Mucosa of rectum (tissue), 2 donors: ENCODE measurements at regions not wholly inside any gene's neighbourhood (a gene's known extent, or its start where the extent isn't known, plus 50 kb on each side); places are given as distances from the start of the nearest gene placed in this dataset.

Experiments used
- H3K27ac ChIP-seq, 2 donors: one replicate each; pipeline ENCODE4 v1.7.0; 2013; ENCODE audit warnings: inconsistent platforms in 2 of 2, low read depth in 2 of 2, low read length in 2 of 2
- H3K27me3 ChIP-seq, 2 donors: one replicate each; pipeline ENCODE4 v1.7.0; 2013; ENCODE audit warnings: low read length in 2 of 2; ENCODE audit not compliant: control insufficient read depth in 2 of 2, insufficient read depth in 2 of 2
- H3K36me3 ChIP-seq, 2 donors: one replicate each; pipeline ENCODE4 v1.7.0; 2013; ENCODE audit warnings: low read length in 2 of 2; ENCODE audit not compliant: control insufficient read depth in 2 of 2, insufficient read depth in 2 of 2
- H3K4me1 ChIP-seq, 2 donors: one replicate each; pipeline ENCODE4 v1.7.0; 2013; ENCODE audit warnings: low read length in 2 of 2, mild to moderate bottlenecking in 1 of 2; ENCODE audit not compliant: control insufficient read depth in 2 of 2, insufficient read depth in 2 of 2
- H3K4me3 ChIP-seq, 2 donors: one replicate each; pipeline ENCODE4 v1.7.0; 2013; ENCODE audit warnings: low read length in 2 of 2
- H3K9ac ChIP-seq, 2 donors: one replicate each; pipeline ENCODE4 v1.7.0; 2013; ENCODE audit warnings: low read length in 2 of 2, low read depth in 1 of 2, mild to moderate bottlenecking in 1 of 2
- H3K9me3 ChIP-seq, 2 donors: one replicate each; pipeline ENCODE4 v1.7.0; 2013; ENCODE audit warnings: low read length in 2 of 2; ENCODE audit not compliant: control insufficient read depth in 2 of 2
- donor health status: healthy.
- donor health status: Normal muscosa, but diverticular disease.

DNA sequence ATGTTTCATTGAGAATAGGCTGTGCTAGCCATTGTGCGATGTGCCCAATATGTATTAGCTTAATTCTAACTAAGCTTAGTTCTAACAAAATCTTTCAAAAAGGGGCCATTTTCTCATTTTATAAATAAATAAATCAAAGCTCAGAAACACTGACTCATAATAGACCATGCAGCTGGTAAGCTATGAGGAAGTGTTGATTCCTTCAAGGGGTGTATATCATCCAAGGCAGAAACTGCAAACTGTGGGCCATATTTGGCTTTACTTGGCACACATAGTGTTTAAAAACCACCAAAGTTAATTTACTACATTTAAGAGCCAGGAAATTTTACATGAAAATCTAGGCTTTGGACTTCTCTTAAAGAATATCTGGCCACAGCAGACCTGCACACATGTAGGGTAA is 136.5 kb downstream of the ZNF621 start:
- Histone ChIP-seq H3K9ac (no peak overlapping the region), H3K27me3 (no peaks in the 10 kb centered on the region), H3K4me3 (no peak overlapping the region), H3K36me3 (no peaks in the 10 kb centered on the region), H3K27ac (no peak overlapping the region), H3K9me3 (no peaks in the 10 kb centered on the region), H3K4me1 (no peaks in the 10 kb centered on the region)

DNA sequence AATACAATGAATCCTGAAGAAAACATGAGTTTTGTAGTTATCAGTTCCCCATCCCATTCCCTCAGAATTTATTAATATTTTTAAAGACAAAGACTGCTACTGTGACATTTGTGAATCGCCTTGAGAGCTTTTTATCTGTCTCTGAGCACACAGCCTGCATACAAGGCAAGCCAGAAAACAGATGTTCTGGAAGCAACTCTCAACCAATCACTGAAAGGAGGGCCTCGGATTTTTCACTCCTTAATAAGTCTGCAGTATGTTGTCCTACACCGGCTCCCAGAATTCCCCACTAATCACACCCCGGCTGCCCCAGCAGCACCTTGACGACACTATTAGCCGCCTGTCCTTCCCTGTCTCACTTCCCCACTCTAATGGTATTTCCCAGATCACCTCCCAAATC is 138.5 kb downstream of the ZNF621 start:
- no peak overlapping the region for H3K4me3 ChIP-seq
- no peaks in the 10 kb centered on the region for H3K9me3 ChIP-seq
- H3K36me3 ChIP-seq: no peaks in the 10 kb centered on the region
- H3K9ac ChIP-seq: no peak overlapping the region
- no peak overlapping the region for H3K27ac ChIP-seq
- no peaks in the 10 kb centered on the region for H3K27me3 ChIP-seq
- no peaks in the 10 kb centered on the region for H3K4me1 ChIP-seq

DNA sequence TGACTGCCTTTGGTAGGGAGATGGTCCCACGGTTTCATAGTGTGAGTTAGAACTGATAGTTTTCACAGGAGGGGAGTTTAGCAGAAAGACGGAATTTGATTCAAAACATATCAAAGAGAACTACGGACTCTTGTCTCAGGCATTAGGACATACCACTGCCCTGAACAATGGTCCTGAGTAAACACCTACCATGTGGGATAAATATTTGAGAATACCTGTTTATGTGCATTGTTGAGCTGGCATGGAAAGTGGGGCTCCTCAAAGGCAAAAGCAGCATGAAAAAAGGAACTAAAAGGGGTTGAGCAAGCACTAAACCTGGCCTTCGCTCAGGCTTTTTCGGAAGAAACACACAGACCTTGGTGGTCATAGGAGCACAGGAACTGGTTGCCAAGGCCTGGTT is 144.4 kb downstream of the ZNF621 start:
- H3K36me3 ChIP-seq: no peaks in the 10 kb centered on the region

DNA sequence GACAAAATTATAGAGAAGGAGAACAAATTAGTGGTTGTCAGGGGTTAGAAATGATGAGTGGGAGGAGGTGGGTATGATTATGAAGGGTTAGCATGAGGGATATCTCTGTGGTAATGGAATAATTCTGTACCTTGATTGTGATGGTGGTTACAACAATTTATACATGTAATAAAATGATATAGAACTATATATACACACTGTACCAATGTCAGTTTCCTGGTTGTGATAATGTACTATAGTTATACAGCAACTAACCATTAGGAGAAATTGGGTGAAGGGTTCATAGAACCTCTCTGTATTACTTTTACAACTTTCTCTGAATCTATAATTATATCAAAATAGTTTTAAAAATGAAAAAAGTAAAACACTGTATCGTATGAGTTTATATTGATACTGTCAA is 148.1 kb downstream of the ZNF621 start:
- Histone ChIP-seq H3K27me3 (no peaks in the 10 kb centered on the region), H3K36me3 (no peaks in the 10 kb centered on the region), H3K4me3 (no peak overlapping the region), H3K27ac (no peak overlapping the region), H3K9ac (no peak overlapping the region), H3K9me3 (no peaks in the 10 kb centered on the region), H3K4me1 (peaks cover 0 to 3% of the 10 kb centered on the region in 2 donors)

More for the DNA sequence above, 144.4 kb downstream of the ZNF621 start:
- Histone ChIP-seq H3K27ac (no peak overlapping the region), H3K27me3 (no peaks in the 10 kb centered on the region), H3K9ac (no peak overlapping the region), H3K4me3 (no peak overlapping the region), H3K9me3 (no peaks in the 10 kb centered on the region), H3K4me1 (peaks cover 0 to 3% of the 10 kb centered on the region in 2 donors)

DNA sequence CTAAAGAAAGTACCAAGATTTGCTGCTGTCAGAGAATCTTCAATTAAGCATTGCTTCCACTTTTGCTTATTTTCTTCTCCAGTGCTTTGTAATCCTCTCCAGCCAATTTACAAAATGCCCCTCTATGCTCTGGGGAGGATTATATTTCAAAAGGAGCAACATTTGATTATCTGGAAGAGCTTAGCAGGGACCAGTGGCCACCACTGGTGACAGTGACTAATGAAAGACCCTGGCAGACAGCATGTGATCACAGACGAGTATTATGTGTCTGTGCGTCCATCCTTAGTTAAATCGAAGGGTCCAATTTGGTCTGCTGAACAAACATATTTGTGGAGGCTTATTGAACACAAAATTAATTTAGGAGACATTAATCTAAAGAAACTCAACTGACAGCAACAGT is 152.6 kb downstream of the ZNF621 start:
- H3K36me3 ChIP-seq: no peaks in the 10 kb centered on the region
- H3K9ac ChIP-seq: no peak overlapping the region
- peaks cover 0 to 1% of the 10 kb centered on the region in 2 donors for H3K4me1 ChIP-seq
- no peaks in the 10 kb centered on the region for H3K9me3 ChIP-seq
- no peak overlapping the region for H3K27ac ChIP-seq
- H3K4me3 ChIP-seq: no peak overlapping the region
- H3K27me3 ChIP-seq: no peaks in the 10 kb centered on the region

DNA sequence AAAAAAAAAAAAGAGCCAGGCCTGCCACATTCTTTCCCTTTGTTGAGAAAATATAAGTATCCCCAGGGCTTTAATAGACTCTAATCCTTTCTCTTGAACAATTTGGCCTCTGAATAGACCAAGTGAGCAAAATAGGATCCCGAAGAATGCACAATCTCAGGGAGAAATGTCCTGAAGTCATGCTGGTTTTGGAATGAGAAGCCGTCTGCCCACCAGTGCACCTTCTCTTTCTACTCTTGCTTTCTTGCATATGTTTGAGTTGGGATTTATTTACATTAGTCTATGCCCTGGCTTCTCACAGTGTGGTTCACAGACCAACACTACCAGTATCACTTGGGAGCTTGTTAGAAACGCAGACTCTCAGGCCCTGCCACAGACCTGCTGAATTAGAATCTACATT is 153.0 kb downstream of the ZNF621 start:
- no peaks in the 10 kb centered on the region for H3K4me1 ChIP-seq
- H3K36me3 ChIP-seq: no peaks in the 10 kb centered on the region
- H3K4me3 ChIP-seq: no peak overlapping the region
- H3K27ac ChIP-seq: no peak overlapping the region
- no peaks in the 10 kb centered on the region for H3K27me3 ChIP-seq
- H3K9me3 ChIP-seq: no peaks in the 10 kb centered on the region
- no peak overlapping the region for H3K9ac ChIP-seq

DNA sequence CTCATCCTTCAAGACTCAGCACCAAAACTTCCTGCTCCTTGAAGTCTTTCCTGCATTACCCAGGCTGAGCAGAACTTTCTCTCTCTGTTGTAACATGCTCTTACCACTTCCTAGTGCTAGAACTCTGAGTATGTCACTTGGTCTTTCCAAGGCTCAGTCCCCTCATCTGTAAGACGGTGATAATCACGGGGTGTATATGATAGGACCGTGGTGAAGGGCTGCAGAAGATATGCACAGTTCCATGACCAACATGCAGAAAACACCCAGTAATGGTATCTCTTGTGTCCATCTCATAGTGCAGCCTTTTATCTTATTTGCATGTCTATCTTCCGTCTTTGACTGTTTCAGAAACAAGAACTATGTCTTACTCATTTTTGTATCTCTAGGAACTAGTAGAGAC is 154.5 kb downstream of the ZNF621 start:
- H3K9me3 ChIP-seq: no peaks in the 10 kb centered on the region

DNA sequence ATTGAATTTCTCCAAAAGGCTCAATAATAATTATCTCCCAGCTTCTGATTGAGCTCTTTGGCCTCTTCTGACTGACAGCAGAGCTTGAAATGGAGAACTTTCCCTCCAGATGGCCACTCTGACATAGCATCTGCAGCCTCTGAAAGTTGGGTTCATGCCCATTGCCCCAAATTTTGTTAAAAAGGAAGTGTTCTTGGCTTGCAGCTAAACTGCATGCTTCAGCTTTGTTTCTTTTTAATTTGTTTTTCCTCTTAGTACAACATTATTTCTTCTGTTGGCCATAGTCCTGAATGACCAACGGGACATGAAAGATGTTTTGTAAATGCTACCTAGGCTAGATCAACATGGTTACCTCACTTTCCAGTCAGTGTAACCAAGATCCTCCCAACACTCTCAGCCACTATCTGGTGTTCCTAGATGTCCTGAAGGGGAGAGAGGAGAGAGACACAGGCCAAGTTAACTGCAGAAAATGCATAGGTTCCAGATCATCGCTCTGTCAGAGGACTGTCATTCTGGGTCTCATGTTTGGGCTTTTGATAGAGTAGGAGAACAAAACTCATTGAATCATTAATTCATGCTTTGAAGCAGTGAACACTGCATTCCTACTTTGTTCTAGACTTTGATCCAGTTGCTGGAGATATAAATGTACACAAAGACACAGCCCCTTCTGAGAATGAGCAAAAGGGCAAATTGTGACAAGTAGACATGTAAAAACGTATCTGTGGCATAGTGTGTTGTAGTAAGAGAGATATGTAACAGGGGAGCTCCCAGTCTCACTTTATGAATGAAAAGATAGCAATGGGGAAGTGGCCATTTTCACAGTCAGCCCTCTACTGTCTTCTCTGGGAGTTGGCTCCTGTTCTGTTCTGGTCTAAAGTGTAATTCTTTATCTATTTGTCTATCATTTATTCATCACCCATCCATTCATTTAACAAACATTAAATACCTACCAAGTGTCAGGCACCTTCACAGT is 156.2 kb downstream of the ZNF621 start:
- Histone ChIP-seq H3K36me3 (no peaks in the 10 kb centered on the region), H3K27me3 (no peaks in the 10 kb centered on the region), H3K4me1 (no peaks in the 10 kb centered on the region), H3K4me3 (no peak overlapping the region), H3K9ac (no peak overlapping the region), H3K27ac (no peak overlapping the region), H3K9me3 (no peaks in the 10 kb centered on the region)

More for the DNA sequence above, 154.5 kb downstream of the ZNF621 start:
- H3K4me3 ChIP-seq: no peak overlapping the region
- no peak overlapping the region for H3K9ac ChIP-seq
- H3K27ac ChIP-seq: no peak overlapping the region
- H3K36me3 ChIP-seq: no peaks in the 10 kb centered on the region
- H3K27me3 ChIP-seq: no peaks in the 10 kb centered on the region
- no peaks in the 10 kb centered on the region for H3K4me1 ChIP-seq

DNA sequence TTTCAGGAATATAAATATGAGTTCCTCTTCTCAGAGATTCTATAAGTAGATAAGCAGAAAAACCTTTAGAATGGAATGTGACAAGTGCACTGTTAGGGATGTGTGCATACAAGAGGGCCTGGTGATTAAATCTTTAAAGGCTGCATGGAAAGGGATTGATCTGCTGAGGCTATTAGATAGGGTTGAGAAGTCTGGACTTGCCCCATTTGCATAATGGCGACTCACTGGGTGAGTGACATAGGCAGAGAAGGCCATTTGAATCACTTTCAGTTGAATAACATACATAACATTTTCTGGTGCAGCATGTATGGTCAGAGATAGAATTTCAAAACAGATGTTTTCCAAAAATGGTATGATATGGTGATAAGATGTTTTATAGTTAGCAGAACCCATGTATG is 156.9 kb downstream of the ZNF621 start:
- Histone ChIP-seq H3K4me1 (no peaks in the 10 kb centered on the region), H3K9ac (no peak overlapping the region), H3K27ac (no peak overlapping the region), H3K4me3 (no peak overlapping the region), H3K27me3 (no peaks in the 10 kb centered on the region), H3K36me3 (no peaks in the 10 kb centered on the region), H3K9me3 (no peaks in the 10 kb centered on the region)

DNA sequence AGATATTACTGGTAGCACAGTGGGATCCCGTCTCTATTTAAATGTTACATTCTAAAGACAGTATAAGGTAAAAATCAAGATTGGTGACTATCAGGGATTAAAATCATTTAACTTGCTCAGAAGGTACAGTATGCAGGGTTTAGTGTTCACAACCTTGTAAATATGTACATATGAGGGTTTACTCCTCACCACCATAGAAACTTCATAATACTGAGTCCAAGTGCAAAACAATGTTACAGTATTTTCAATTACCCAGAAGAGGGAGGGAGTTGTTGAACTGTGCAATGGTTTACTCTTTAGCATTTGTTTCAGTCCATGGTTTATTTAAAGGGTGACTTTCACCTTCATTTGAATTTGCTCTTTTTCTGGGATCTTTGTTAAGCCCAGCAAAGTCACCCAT is 165.1 kb downstream of the ZNF621 start:
- no peak overlapping the region for H3K27ac ChIP-seq

More for the DNA sequence above, 165.1 kb downstream of the ZNF621 start:
- Histone ChIP-seq H3K9me3 (no peaks in the 10 kb centered on the region), H3K36me3 (no peaks in the 10 kb centered on the region), H3K9ac (no peak overlapping the region), H3K4me3 (no peak overlapping the region), H3K27me3 (no peaks in the 10 kb centered on the region), H3K4me1 (peaks cover 11 to 12% of the 10 kb centered on the region in 2 donors)
